RWPE2 (cell line): ENCODE measurements at regions not wholly inside any gene's neighbourhood (a gene's known extent, or its start where the extent isn't known, plus 50 kb on each side); places are given as distances from the start of the nearest gene placed in this dataset.

Experiments used
- ATAC-seq: fragments of 200-7000 bp; cut with Tn5 transposase; 3 replicates; pipeline ENCODE4 v1.9.1; 2021; ENCODE audit warnings: low read depth
- DNase-seq: peaks from one replicate; pipeline ENCODE4 v3.0.0-alpha.2; 2020; ENCODE audit warnings: low spot score
- H3K27ac ChIP-seq: fragments of 450-650 bp; 2 replicates; pipeline ENCODE4 v1.5.1; 2017; ENCODE audit warnings: mild to moderate bottlenecking; ENCODE audit not compliant: poor library complexity, severe bottlenecking
- H3K27me3 ChIP-seq: fragments of 250-450 bp; sonication (Bioruptor Pico); 2 replicates; pipeline ENCODE4 v1.5.1; 2021; ENCODE audit warnings: mild to moderate bottlenecking, moderate library complexity; ENCODE audit not compliant: insufficient read depth, poor library complexity, severe bottlenecking
- H3K36me3 ChIP-seq: fragments of 250-450 bp; sonication (Bioruptor Pico); 2 replicates; pipeline ENCODE4 v1.5.1; 2020; ENCODE audit warnings: low read depth, mild to moderate bottlenecking, moderate library complexity
- H3K4me1 ChIP-seq: fragments of 250-450 bp; sonication (Bioruptor Pico); 2 replicates; pipeline ENCODE4 v1.5.1; 2021; ENCODE audit warnings: mild to moderate bottlenecking, moderate library complexity; ENCODE audit not compliant: insufficient read depth, poor library complexity, severe bottlenecking
- H3K4me3 ChIP-seq: fragments of 250-450 bp; sonication (Bioruptor Pico); 2 replicates; pipeline ENCODE4 v1.5.1; 2021; ENCODE audit warnings: mild to moderate bottlenecking, moderate library complexity; ENCODE audit not compliant: severe bottlenecking
- H3K9me3 ChIP-seq: fragments of 250-450 bp; sonication (Bioruptor Pico); 2 replicates; pipeline ENCODE4 v1.5.1; 2021; ENCODE audit warnings: mild to moderate bottlenecking, moderate library complexity; ENCODE audit not compliant: severe bottlenecking
- CTCF ChIP-seq: fragments of 450-650 bp; IDR thresholded peaks from one replicate; pipeline ENCODE4 v1.5.1; 2017; ENCODE audit warnings: mild to moderate bottlenecking, moderate library complexity; ENCODE audit not compliant: poor library complexity, severe bottlenecking

- no peak for DNase-seq
- ATAC-seq, result no peak
- no peak for TF ChIP-seq CTCF
- no peaks in the 10 kb centered on the region for H3K4me1 ChIP-seq
- no peaks in the 10 kb centered on the region for H3K36me3 ChIP-seq
- no peaks in the 10 kb centered on the region for H3K9me3 ChIP-seq
- no peak overlapping the region for H3K27ac ChIP-seq
- H3K4me3 ChIP-seq, result no peak overlapping the region
- no peaks in the 10 kb centered on the region for H3K27me3 ChIP-seq
Observed at GRCh38 chr2:187719510-187719909, 165.3 kb upstream of the TFPI start.

GRCh38 chr2:187748958-187749357, 194.7 kb upstream of the TFPI start:
- no peaks in the 10 kb centered on the region for H3K27me3 ChIP-seq
- H3K4me3 ChIP-seq, result no peak overlapping the region
- DNase-seq, result no peak
- no peaks in the 10 kb centered on the region for H3K9me3 ChIP-seq
- peak; percentile 19; the same call in 1 of the 3 replicates for ATAC-seq
- no peak for TF ChIP-seq CTCF
- H3K27ac ChIP-seq, result no peak overlapping the region
- no peaks in the 10 kb centered on the region for H3K36me3 ChIP-seq
- peaks cover 2% of the 10 kb centered on the region for H3K4me1 ChIP-seq

GRCh38 chr2:187749804-187750431, 195.7 kb upstream of the TFPI start:
- DNase-seq, result no peak
- Histone ChIP-seq H3K36me3 (no peaks in the 10 kb centered on the region), H3K4me1 (peaks cover 2% of the 10 kb centered on the region), H3K27me3 (no peaks in the 10 kb centered on the region), H3K4me3 (no peak overlapping the region), H3K27ac (no peak overlapping the region), H3K9me3 (no peaks in the 10 kb centered on the region)
- no peak for TF ChIP-seq CTCF
- no peak for ATAC-seq

- H3K9me3 ChIP-seq, result no peaks in the 10 kb centered on the region
- H3K4me1 ChIP-seq, result peaks cover under 1% of the 10 kb centered on the region
- H3K36me3 ChIP-seq, result no peaks in the 10 kb centered on the region
- DNase-seq, result no peak
- no peak for ATAC-seq
- no peak overlapping the region for H3K4me3 ChIP-seq
- no peak overlapping the region for H3K27ac ChIP-seq
- H3K27me3 ChIP-seq, result no peaks in the 10 kb centered on the region
- TF ChIP-seq CTCF, result no peak
Observed at GRCh38 chr2:187768995-187769394, 214.8 kb upstream of the TFPI start.

- no peaks in the 10 kb centered on the region for H3K36me3 ChIP-seq
- no peaks in the 10 kb centered on the region for H3K27me3 ChIP-seq
- H3K27ac ChIP-seq, result no peak overlapping the region
- no peak for TF ChIP-seq CTCF
- ATAC-seq, result no peak
- no peak overlapping the region for H3K4me3 ChIP-seq
- no peak for DNase-seq
- H3K9me3 ChIP-seq, result no peaks in the 10 kb centered on the region
- peaks cover 5% of the 10 kb centered on the region for H3K4me1 ChIP-seq
Observed at GRCh38 chr2:187769437-187769836, 215.2 kb upstream of the TFPI start.
